ENCODE measurements at regions not wholly inside any gene's neighbourhood (a gene's known extent, or its start where the extent isn't known, plus 50 kb on each side); places are given as distances from the start of the nearest gene placed in this dataset.

- TF ChIP-seq CTCF (IDR thresholded peaks at IDR 0.05), result no peak
- no peak for TF ChIP-seq POLR2A (IDR thresholded peaks at IDR 0.05; ENCODE audit: low read depth)
- no peak for TF ChIP-seq POLR2AphosphoS5 (IDR thresholded peaks at IDR 0.05)
These were observed 109.5 kb upstream of the PFN2 start for GRCh38 chr3:150080058-150080730.
